WTC11 (cell line): ENCODE measurements at regions not wholly inside any gene's neighbourhood (a gene's known extent, or its start where the extent isn't known, plus 50 kb on each side); places are given as distances from the start of the nearest gene placed in this dataset.

ENCODE experiments used
- ATAC-seq: fragments of 200-7000 bp; cut with Tn5 transposase; 2 replicates; pipeline ENCODE4 v1.10.0; 2021; ENCODE audit warnings: mild to moderate bottlenecking, moderate library complexity
- CTCF ChIA-PET: fragments of 300-600 bp; sonication (Branson Sonifier 250); formaldehyde crosslinking; loops from one replicate; lab custom pipeline; 2021; ENCODE audit warnings: antibody characterized with exemption; lab: Charles Lee
- POLR2A ChIA-PET: fragments of 350-600 bp; sonication (Branson Sonifier 250); formaldehyde crosslinking; loops from one replicate; lab custom pipeline; 2021; ENCODE audit warnings: antibody characterized with exemption; lab: Charles Lee
- DNase-seq: peaks from one replicate; pipeline ENCODE4 v3.0.0; 2021; ENCODE audit warnings: low spot score
- H3K27ac Mint-ChIP-seq: 2 replicates; pipeline ENCODE4 v1.8.0; 2021; ENCODE audit warnings: mixed read lengths
- H3K27me3 Mint-ChIP-seq: 2 replicates; pipeline ENCODE4 v1.8.0; 2021; ENCODE audit warnings: low read depth, mild to moderate bottlenecking, moderate library complexity, mixed read lengths
- H3K36me3 Mint-ChIP-seq: 2 replicates; pipeline ENCODE4 v1.8.0; 2021; ENCODE audit warnings: mixed read lengths
- H3K4me1 Mint-ChIP-seq: 2 replicates; pipeline ENCODE4 v1.8.0; 2022; ENCODE audit warnings: mixed read lengths
- H3K4me3 Mint-ChIP-seq: 2 replicates; pipeline ENCODE4 v1.8.0; 2021; ENCODE audit warnings: mild to moderate bottlenecking, moderate library complexity, mixed read lengths
- H3K9me3 Mint-ChIP-seq: 2 replicates; pipeline ENCODE4 v1.8.0; 2021; ENCODE audit warnings: mixed read lengths
- ATF1 ChIP-seq: sonication (generic); formaldehyde crosslinking; IDR thresholded peaks from 2 replicates; pipeline ENCODE4 v1.8.1; 2023; ENCODE audit warnings: mild to moderate bottlenecking, moderate library complexity, missing genetic modification reagents
- CBFB ChIP-seq: sonication (generic); formaldehyde crosslinking; IDR thresholded peaks from 2 replicates; pipeline ENCODE4 v1.8.1; 2022; ENCODE audit warnings: mild to moderate bottlenecking, low read depth, missing genetic modification reagents
- CREB1 ChIP-seq: sonication (generic); formaldehyde crosslinking; IDR thresholded peaks from 2 replicates; pipeline ENCODE4 v1.8.0; 2023; ENCODE audit warnings: mild to moderate bottlenecking, missing genetic modification reagents
- CTCF ChIP-seq: fragments of 200-600 bp; IDR thresholded peaks from 2 replicates; pipeline ENCODE4 v1.8.0; 2022; ENCODE audit warnings: antibody characterized with exemption
- MAX ChIP-seq: sonication (generic); formaldehyde crosslinking; IDR thresholded peaks from 2 replicates; pipeline ENCODE4 v1.8.0; 2022; ENCODE audit warnings: mild to moderate bottlenecking, missing genetic modification reagents
- NFE2L1 ChIP-seq: sonication (generic); formaldehyde crosslinking; IDR thresholded peaks from 2 replicates; pipeline ENCODE4 v1.8.1; 2023; ENCODE audit warnings: missing genetic modification reagents
- SMAD4 ChIP-seq: sonication (generic); formaldehyde crosslinking; IDR thresholded peaks from 2 replicates; pipeline ENCODE4 v1.8.0; 2022; ENCODE audit warnings: mild to moderate bottlenecking, missing genetic modification reagents
- ZNF232 ChIP-seq: sonication (generic); formaldehyde crosslinking; IDR thresholded peaks from 2 replicates; pipeline ENCODE4 v1.8.0; 2022; ENCODE audit warnings: mild to moderate bottlenecking, missing genetic modification reagents
- ZNF396 ChIP-seq: fragments of 250-450 bp; sonication (Bioruptor Pico); IDR thresholded peaks from 2 replicates; pipeline ENCODE4 v1.8.0; 2021; ENCODE audit warnings: mild to moderate bottlenecking, moderate library complexity, borderline replicate concordance
- ZNF416 ChIP-seq: fragments of 250-450 bp; sonication (Bioruptor Pico); IDR thresholded peaks from 2 replicates; pipeline ENCODE4 v1.9.0; 2021; ENCODE audit warnings: mild to moderate bottlenecking, inconsistent platforms
- ZNF671 ChIP-seq: fragments of 250-450 bp; sonication (Bioruptor Pico); IDR thresholded peaks from 2 replicates; pipeline ENCODE4 v1.8.0; 2021; ENCODE audit warnings: mild to moderate bottlenecking
- TF ChIP-seq, protein P1 (sequence below): sonication (generic); formaldehyde crosslinking; IDR thresholded peaks from 2 replicates; pipeline ENCODE4 v1.8.1; 2022; ENCODE audit warnings: mild to moderate bottlenecking, moderate library complexity, missing genetic modification reagents
- TF ChIP-seq, protein P2 (sequence below): sonication (generic); formaldehyde crosslinking; conservative IDR thresholded peaks from 2 replicates; pipeline ENCODE4 v1.8.1; 2023; ENCODE audit warnings: mild to moderate bottlenecking, low read depth, missing genetic modification reagents, moderate library complexity
- TF ChIP-seq, protein P3 (sequence below): fragments of 250-450 bp; sonication (Bioruptor Pico); conservative IDR thresholded peaks from 2 replicates; pipeline ENCODE4 v1.9.0; 2021; ENCODE audit warnings: mild to moderate bottlenecking
- TF ChIP-seq, protein P4 (sequence below): sonication (generic); formaldehyde crosslinking; IDR thresholded peaks from 2 replicates; pipeline ENCODE4 v1.8.1; 2022; ENCODE audit warnings: missing genetic modification reagents, borderline replicate concordance
- TF ChIP-seq, protein P5 (sequence below): sonication (generic); formaldehyde crosslinking; IDR thresholded peaks from 2 replicates; pipeline ENCODE4 v1.8.0; 2023; ENCODE audit warnings: missing genetic modification reagents, mild to moderate bottlenecking, borderline replicate concordance

GRCh38 chr21:38716088-38716487 lies 89.6 kb upstream of the ETS2 start:
- Mint-ChIP-seq H3K36me3 (no peaks in the 10 kb centered on the region), H3K4me1 (peaks cover 9% of the 10 kb centered on the region), H3K27ac (no peak overlapping the region), H3K4me3 (no peak overlapping the region), H3K27me3 (no peaks in the 10 kb centered on the region), H3K9me3 (no peaks in the 10 kb centered on the region)
- DNase-seq (no peak), ATAC-seq (no peak)
- ChIA-PET CTCF (no interaction called here), POLR2A (no interaction called here)
- TF ChIP-seq CTCF, result no peak
- TF ChIP-seq ZNF416 (CRISPR knock-in tag), result no peak
- no peak for TF ChIP-seq ATF1 (CRISPR knock-in tag)
- TF ChIP-seq, protein P1, sequence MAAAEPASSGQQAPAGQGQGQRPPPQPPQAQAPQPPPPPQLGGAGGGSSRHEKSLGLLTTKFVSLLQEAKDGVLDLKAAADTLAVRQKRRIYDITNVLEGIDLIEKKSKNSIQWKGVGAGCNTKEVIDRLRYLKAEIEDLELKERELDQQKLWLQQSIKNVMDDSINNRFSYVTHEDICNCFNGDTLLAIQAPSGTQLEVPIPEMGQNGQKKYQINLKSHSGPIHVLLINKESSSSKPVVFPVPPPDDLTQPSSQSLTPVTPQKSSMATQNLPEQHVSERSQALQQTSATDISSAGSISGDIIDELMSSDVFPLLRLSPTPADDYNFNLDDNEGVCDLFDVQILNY (CRISPR knock-in tag), result no peak
- TF ChIP-seq, protein P2, sequence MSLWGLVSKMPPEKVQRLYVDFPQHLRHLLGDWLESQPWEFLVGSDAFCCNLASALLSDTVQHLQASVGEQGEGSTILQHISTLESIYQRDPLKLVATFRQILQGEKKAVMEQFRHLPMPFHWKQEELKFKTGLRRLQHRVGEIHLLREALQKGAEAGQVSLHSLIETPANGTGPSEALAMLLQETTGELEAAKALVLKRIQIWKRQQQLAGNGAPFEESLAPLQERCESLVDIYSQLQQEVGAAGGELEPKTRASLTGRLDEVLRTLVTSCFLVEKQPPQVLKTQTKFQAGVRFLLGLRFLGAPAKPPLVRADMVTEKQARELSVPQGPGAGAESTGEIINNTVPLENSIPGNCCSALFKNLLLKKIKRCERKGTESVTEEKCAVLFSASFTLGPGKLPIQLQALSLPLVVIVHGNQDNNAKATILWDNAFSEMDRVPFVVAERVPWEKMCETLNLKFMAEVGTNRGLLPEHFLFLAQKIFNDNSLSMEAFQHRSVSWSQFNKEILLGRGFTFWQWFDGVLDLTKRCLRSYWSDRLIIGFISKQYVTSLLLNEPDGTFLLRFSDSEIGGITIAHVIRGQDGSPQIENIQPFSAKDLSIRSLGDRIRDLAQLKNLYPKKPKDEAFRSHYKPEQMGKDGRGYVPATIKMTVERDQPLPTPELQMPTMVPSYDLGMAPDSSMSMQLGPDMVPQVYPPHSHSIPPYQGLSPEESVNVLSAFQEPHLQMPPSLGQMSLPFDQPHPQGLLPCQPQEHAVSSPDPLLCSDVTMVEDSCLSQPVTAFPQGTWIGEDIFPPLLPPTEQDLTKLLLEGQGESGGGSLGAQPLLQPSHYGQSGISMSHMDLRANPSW (CRISPR knock-in tag), result no peak
- TF ChIP-seq, protein P3, sequence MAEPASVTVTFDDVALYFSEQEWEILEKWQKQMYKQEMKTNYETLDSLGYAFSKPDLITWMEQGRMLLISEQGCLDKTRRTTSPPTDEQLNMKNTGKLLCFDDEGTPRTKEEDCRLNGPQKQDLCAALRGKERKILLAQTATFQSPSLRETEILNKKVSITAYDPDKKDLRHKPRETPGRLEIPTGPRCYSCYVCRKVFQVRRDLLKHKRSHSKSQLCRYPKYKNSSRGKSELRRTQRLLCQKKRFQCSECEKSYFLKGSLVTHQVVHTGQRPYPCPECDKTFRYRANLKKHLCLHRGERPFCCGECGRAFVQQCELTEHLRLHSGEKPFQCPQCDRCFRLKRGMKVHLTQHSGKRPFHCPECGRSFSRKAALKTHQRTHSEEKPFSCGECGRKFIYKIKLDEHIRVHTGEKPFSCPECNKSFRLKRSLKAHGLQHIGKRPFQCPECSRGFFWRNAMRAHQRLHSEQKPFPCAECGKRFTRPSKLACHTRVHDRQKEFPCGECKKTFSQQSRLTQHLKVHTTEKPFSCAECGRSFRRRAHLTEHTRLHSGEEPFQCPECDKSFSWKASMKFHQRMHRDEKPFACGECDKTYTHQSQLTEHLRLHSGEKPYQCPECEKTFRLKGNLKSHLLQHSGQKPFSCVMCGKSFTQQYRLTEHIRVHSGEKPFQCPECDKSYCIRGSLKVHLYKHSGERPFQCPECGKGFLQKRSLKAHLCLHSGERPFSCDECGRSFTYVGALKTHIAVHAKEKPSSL (CRISPR knock-in tag), result no peak
- TF ChIP-seq CREB1 (CRISPR knock-in tag), result no peak
- TF ChIP-seq MAX (CRISPR knock-in tag), result no peak
- TF ChIP-seq, protein P4, sequence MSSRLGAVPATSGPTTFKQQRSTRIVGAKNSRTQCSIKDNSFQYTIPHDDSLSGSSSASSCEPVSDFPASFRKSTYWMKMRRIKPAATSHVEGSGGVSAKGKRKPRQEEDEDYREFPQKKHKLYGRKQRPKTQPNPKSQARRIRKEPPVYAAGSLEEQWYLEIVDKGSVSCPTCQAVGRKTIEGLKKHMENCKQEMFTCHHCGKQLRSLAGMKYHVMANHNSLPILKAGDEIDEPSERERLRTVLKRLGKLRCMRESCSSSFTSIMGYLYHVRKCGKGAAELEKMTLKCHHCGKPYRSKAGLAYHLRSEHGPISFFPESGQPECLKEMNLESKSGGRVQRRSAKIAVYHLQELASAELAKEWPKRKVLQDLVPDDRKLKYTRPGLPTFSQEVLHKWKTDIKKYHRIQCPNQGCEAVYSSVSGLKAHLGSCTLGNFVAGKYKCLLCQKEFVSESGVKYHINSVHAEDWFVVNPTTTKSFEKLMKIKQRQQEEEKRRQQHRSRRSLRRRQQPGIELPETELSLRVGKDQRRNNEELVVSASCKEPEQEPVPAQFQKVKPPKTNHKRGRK (CRISPR knock-in tag), result no peak
- TF ChIP-seq, protein P5, sequence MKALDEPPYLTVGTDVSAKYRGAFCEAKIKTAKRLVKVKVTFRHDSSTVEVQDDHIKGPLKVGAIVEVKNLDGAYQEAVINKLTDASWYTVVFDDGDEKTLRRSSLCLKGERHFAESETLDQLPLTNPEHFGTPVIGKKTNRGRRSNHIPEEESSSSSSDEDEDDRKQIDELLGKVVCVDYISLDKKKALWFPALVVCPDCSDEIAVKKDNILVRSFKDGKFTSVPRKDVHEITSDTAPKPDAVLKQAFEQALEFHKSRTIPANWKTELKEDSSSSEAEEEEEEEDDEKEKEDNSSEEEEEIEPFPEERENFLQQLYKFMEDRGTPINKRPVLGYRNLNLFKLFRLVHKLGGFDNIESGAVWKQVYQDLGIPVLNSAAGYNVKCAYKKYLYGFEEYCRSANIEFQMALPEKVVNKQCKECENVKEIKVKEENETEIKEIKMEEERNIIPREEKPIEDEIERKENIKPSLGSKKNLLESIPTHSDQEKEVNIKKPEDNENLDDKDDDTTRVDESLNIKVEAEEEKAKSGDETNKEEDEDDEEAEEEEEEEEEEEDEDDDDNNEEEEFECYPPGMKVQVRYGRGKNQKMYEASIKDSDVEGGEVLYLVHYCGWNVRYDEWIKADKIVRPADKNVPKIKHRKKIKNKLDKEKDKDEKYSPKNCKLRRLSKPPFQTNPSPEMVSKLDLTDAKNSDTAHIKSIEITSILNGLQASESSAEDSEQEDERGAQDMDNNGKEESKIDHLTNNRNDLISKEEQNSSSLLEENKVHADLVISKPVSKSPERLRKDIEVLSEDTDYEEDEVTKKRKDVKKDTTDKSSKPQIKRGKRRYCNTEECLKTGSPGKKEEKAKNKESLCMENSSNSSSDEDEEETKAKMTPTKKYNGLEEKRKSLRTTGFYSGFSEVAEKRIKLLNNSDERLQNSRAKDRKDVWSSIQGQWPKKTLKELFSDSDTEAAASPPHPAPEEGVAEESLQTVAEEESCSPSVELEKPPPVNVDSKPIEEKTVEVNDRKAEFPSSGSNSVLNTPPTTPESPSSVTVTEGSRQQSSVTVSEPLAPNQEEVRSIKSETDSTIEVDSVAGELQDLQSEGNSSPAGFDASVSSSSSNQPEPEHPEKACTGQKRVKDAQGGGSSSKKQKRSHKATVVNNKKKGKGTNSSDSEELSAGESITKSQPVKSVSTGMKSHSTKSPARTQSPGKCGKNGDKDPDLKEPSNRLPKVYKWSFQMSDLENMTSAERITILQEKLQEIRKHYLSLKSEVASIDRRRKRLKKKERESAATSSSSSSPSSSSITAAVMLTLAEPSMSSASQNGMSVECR (CRISPR knock-in tag), result no peak
- no peak for TF ChIP-seq CBFB
- TF ChIP-seq ZNF232, result no peak
- TF ChIP-seq NFE2L1 (CRISPR knock-in tag), result no peak
- TF ChIP-seq ZNF671 (CRISPR knock-in tag), result no peak
- no peak for TF ChIP-seq SMAD4 (CRISPR knock-in tag)
- no peak for TF ChIP-seq ZNF396
